ENCODE measurements at regions not wholly inside any gene's neighbourhood (a gene's known extent, or its start where the extent isn't known, plus 50 kb on each side); places are given as distances from the start of the nearest gene placed in this dataset.

DNA sequence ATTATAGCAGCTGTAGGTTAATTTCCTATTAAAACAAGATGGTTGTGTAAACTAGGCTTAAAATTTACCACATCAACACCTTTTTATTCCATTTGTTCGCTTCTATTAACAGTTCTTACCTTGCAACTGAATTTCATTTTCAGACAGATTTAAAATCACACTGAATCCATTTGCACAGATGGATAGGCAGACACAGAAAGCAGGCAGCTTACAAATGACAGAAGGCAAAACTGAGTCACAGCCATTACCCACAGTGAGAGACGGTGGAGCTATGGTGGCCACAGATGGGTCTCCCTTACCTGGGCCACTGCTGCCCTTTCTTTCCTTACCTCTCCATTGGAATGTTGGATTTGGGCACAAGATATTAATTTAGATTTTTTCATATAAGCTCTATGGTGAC lies 1567.8 kb upstream of the SLC10A2 start:
- H3K36me3 ChIP-seq (ENCODE audit: control insufficient read depth in 2 of 2, insufficient read depth in 1 of 2, low read length in 2 of 2): no peaks in the 10 kb centered on the region
- no peak overlapping the region for H3K4me3 ChIP-seq (ENCODE audit: low read depth, low read length)
- TF ChIP-seq ZBTB7A (tag by site-specific recombination; IDR thresholded peaks at IDR 0.05; ENCODE audit: low read depth): no peak
- TF ChIP-seq ZNF404 (tag by site-specific recombination; IDR thresholded peaks at IDR 0.05): no peak
- TF ChIP-seq SP3 (tag by site-specific recombination; IDR thresholded peaks at IDR 0.05): no peak
- no peak for TF ChIP-seq ZNF658 (tag by site-specific recombination; IDR thresholded peaks at IDR 0.05)
- no peak for TF ChIP-seq REPIN1 (tag by site-specific recombination; IDR thresholded peaks at IDR 0.05; ENCODE audit: low read depth)
- TF ChIP-seq TRIM28 (IDR thresholded peaks at IDR 0.05; ENCODE audit: borderline replicate concordance, low read length): no peak
- TF ChIP-seq, protein P1, sequence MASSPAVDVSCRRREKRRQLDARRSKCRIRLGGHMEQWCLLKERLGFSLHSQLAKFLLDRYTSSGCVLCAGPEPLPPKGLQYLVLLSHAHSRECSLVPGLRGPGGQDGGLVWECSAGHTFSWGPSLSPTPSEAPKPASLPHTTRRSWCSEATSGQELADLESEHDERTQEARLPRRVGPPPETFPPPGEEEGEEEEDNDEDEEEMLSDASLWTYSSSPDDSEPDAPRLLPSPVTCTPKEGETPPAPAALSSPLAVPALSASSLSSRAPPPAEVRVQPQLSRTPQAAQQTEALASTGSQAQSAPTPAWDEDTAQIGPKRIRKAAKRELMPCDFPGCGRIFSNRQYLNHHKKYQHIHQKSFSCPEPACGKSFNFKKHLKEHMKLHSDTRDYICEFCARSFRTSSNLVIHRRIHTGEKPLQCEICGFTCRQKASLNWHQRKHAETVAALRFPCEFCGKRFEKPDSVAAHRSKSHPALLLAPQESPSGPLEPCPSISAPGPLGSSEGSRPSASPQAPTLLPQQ (tag by site-specific recombination; IDR thresholded peaks at IDR 0.05): no peak
- TF ChIP-seq ZNF830 (tag by site-specific recombination; IDR thresholded peaks at IDR 0.05; ENCODE audit: low read depth): no peak
- TF ChIP-seq ZNF362 (tag by site-specific recombination; IDR thresholded peaks at IDR 0.05): no peak
- TF ChIP-seq ZNF785 (tag by site-specific recombination; IDR thresholded peaks at IDR 0.05): no peak
- TF ChIP-seq GLI2 (tag by site-specific recombination; IDR thresholded peaks at IDR 0.05; ENCODE audit: borderline replicate concordance, low read depth): no peak
- no peak for TF ChIP-seq ZNF155 (tag by site-specific recombination; IDR thresholded peaks at IDR 0.05)
- TF ChIP-seq, protein P2, sequence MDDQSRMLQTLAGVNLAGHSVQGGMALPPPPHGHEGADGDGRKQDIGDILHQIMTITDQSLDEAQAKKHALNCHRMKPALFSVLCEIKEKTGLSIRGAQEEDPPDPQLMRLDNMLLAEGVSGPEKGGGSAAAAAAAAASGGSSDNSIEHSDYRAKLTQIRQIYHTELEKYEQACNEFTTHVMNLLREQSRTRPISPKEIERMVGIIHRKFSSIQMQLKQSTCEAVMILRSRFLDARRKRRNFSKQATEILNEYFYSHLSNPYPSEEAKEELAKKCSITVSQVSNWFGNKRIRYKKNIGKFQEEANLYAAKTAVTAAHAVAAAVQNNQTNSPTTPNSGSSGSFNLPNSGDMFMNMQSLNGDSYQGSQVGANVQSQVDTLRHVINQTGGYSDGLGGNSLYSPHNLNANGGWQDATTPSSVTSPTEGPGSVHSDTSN (CRISPR knock-in tag; IDR thresholded peaks at IDR 0.05): no peak
- ChIA-PET POLR2A (no interaction called here), CTCF (no interaction called here)
- H3K4me1 ChIP-seq (ENCODE audit: control insufficient read depth, insufficient read depth, low read length): peaks cover 6% of the 10 kb centered on the region
- H3K27ac ChIP-seq (ENCODE audit: extremely low read depth, low read depth, low read length): no peak overlapping the region
- H3K9me3 ChIP-seq (ENCODE audit: control insufficient read depth, insufficient read depth, low read depth, low read length): no peaks in the 10 kb centered on the region

- TF ChIP-seq ZNF629 (tag by site-specific recombination; IDR thresholded peaks at IDR 0.05) (no peak), ZNF530 (tag by site-specific recombination; IDR thresholded peaks at IDR 0.05; ENCODE audit: low read depth) (no peak), ZNF302 (tag by site-specific recombination; IDR thresholded peaks at IDR 0.05; ENCODE audit: low read depth) (no peak), ZNF350 (tag by site-specific recombination; IDR thresholded peaks at IDR 0.05) (no peak), ZNF366 (tag by site-specific recombination; conservative IDR thresholded peaks at IDR 0.05) (no peak)
- TF ChIP-seq, protein P3, sequence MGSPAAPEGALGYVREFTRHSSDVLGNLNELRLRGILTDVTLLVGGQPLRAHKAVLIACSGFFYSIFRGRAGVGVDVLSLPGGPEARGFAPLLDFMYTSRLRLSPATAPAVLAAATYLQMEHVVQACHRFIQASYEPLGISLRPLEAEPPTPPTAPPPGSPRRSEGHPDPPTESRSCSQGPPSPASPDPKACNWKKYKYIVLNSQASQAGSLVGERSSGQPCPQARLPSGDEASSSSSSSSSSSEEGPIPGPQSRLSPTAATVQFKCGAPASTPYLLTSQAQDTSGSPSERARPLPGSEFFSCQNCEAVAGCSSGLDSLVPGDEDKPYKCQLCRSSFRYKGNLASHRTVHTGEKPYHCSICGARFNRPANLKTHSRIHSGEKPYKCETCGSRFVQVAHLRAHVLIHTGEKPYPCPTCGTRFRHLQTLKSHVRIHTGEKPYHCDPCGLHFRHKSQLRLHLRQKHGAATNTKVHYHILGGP (tag by site-specific recombination; IDR thresholded peaks at IDR 0.05): no peak
- TF ChIP-seq, protein P4, sequence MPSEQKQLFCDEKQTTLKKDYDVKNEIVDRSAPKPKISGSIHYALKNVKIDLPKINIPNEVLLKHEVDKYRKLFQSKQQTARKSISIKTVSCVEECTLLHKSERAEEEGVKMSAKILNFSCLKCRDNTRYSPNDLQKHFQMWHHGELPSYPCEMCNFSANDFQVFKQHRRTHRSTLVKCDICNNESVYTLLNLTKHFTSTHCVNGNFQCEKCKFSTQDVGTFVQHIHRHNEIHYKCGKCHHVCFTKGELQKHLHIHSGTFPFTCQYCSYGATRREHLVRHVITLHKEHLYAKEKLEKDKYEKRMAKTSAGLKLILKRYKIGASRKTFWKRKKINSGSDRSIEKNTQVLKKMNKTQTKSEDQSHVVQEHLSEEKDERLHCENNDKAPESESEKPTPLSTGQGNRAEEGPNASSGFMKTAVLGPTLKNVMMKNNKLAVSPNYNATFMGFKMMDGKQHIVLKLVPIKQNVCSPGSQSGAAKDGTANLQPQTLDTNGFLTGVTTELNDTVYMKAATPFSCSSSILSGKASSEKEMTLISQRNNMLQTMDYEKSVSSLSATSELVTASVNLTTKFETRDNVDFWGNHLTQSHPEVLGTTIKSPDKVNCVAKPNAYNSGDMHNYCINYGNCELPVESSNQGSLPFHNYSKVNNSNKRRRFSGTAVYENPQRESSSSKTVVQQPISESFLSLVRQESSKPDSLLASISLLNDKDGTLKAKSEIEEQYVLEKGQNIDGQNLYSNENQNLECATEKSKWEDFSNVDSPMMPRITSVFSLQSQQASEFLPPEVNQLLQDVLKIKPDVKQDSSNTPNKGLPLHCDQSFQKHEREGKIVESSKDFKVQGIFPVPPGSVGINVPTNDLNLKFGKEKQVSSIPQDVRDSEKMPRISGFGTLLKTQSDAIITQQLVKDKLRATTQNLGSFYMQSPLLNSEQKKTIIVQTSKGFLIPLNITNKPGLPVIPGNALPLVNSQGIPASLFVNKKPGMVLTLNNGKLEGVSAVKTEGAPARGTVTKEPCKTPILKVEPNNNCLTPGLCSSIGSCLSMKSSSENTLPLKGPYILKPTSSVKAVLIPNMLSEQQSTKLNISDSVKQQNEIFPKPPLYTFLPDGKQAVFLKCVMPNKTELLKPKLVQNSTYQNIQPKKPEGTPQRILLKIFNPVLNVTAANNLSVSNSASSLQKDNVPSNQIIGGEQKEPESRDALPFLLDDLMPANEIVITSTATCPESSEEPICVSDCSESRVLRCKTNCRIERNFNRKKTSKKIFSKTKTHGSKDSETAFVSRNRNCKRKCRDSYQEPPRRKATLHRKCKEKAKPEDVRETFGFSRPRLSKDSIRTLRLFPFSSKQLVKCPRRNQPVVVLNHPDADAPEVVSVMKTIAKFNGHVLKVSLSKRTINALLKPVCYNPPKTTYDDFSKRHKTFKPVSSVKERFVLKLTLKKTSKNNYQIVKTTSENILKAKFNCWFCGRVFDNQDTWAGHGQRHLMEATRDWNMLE (tag by site-specific recombination; conservative IDR thresholded peaks at IDR 0.05; ENCODE audit: low read depth): no peak
- Histone ChIP-seq H3K4me3 (ENCODE audit: low read depth, low read length) (no peak overlapping the region), H3K9me3 (ENCODE audit: control insufficient read depth, insufficient read depth, low read depth, low read length) (no peaks in the 10 kb centered on the region), H3K27ac (ENCODE audit: extremely low read depth, low read depth, low read length) (no peak overlapping the region), H3K4me1 (ENCODE audit: control insufficient read depth, insufficient read depth, low read length) (peaks cover 6% of the 10 kb centered on the region), H3K36me3 (ENCODE audit: control insufficient read depth in 2 of 2, insufficient read depth in 1 of 2, low read length in 2 of 2) (no peaks in the 10 kb centered on the region)
- ChIA-PET POLR2A (no interaction called here), CTCF (no interaction called here)
Measured at GRCh38 chr13:104632736-104633135, 1566.5 kb upstream of the SLC10A2 start.
